K562 (cell line): ENCODE measurements at regions not wholly inside any gene's neighbourhood (a gene's known extent, or its start where the extent isn't known, plus 50 kb on each side); places are given as distances from the start of the nearest gene placed in this dataset.

Source experiments
- SRF ChIP-seq, 2 experiments: fragments of 250-450, 450-650 bp in 1 of 2; sonication (Bioruptor Pico) in 1 of 2; sonication (generic) in 1 of 2; formaldehyde crosslinking; IDR thresholded peaks; 2 replicates each; pipeline versions ENCODE4 v1.5.0 to v1.5.1; 2020 to 2022; ENCODE audit warnings: mild to moderate bottlenecking in 1 of 2, missing genetic modification reagents in 1 of 2
- ZC3H11A ChIP-seq: IDR thresholded peaks from 2 replicates; pipeline ENCODE4 v1.6.1; 2012; ENCODE audit warnings: low read depth, low read length, improper control_type of control experiment

GRCh38 chr2:176729706-176730569 is 460.7 kb downstream of the MTX2 start:
- TF ChIP-seq SRF (CRISPR knock-in tag; IDR thresholded peaks at IDR 0.05) (no peak), ZC3H11A (no peak)
